CD14-positive monocyte (primary cell): ENCODE measurements at regions not wholly inside any gene's neighbourhood (a gene's known extent, or its start where the extent isn't known, plus 50 kb on each side); places are given as distances from the start of the nearest gene placed in this dataset.

Source experiments
- DNase-seq, 3 donors: peaks; one replicate each; pipeline ENCODE4 v3.0.0-alpha.2; 2011 to 2022
- H2AFZ ChIP-seq: 2 replicates; pipeline ENCODE4 v1.6.0; 2012; ENCODE audit warnings: mild to moderate bottlenecking, low read depth, low read length, inconsistent platforms; ENCODE audit not compliant: insufficient read depth, poor library complexity, severe bottlenecking
- H3K27ac ChIP-seq, 2 donors: 1 replicate in 1 of 2; 2 replicates in 1 of 2; pipeline ENCODE4 v1.5.1; 2012 to 2013; ENCODE audit warnings: low read length in 2 of 2, control low read depth in 1 of 2, inconsistent platforms in 1 of 2, low read depth in 1 of 2, mild to moderate bottlenecking in 1 of 2
- H3K27me3 ChIP-seq, 2 donors: one replicate each; pipeline versions ENCODE4 v1.6.0 to v1.6.1; 2011 to 2013; ENCODE audit warnings: low read length in 2 of 2; ENCODE audit not compliant: control insufficient read depth in 2 of 2, insufficient read depth in 2 of 2
- H3K36me3 ChIP-seq, 2 donors: replicated peaks in 1 of 2; 1 replicate in 1 of 2; 2 replicates in 1 of 2; pipeline versions ENCODE4 v1.5.1 to v1.6.1; 2012 to 2013; ENCODE audit warnings: low read length in 2 of 2, control low read depth in 1 of 2, inconsistent platforms in 1 of 2, mild to moderate bottlenecking in 1 of 2; ENCODE audit not compliant: insufficient read depth in 2 of 2, control insufficient read depth in 1 of 2
- H3K4me1 ChIP-seq, 2 donors: 1 replicate in 1 of 2; 2 replicates in 1 of 2; pipeline versions ENCODE4 v1.5.1 to v1.6.1; 2012 to 2013; ENCODE audit warnings: low read length in 2 of 2, control low read depth in 1 of 2, inconsistent platforms in 1 of 2, mild to moderate bottlenecking in 1 of 2, moderate library complexity in 1 of 2; ENCODE audit not compliant: insufficient read depth in 2 of 2, control insufficient read depth in 1 of 2
- H3K4me2 ChIP-seq: replicated peaks from 2 replicates; pipeline ENCODE3; 2012; ENCODE audit warnings: low read length, moderate library complexity, mild to moderate bottlenecking; ENCODE audit not compliant: poor library complexity, severe bottlenecking; ENCODE audit errors: extremely low read depth
- H3K4me3 ChIP-seq, 3 experiments: fragments of 200-600 bp in 1 of 3; sonication (generic) in 1 of 3; replicated peaks in 1 of 3; 1 replicate in 2 of 3; 2 replicates in 1 of 3; pipeline ENCODE4 v1.5.1; 2011 to 2013; ENCODE audit warnings: low read length in 3 of 3, mild to moderate bottlenecking in 3 of 3, control low read depth in 2 of 3, low read depth in 2 of 3, inconsistent platforms in 1 of 3, moderate library complexity in 1 of 3
- H3K79me2 ChIP-seq: 2 replicates; pipeline ENCODE4 v1.6.0; 2012; ENCODE audit warnings: mild to moderate bottlenecking, control low read depth, inconsistent platforms, low read length, moderate library complexity; ENCODE audit not compliant: insufficient read depth
- H3K9ac ChIP-seq: 2 replicates; pipeline ENCODE4 v1.6.0; 2017; ENCODE audit warnings: low read length, mild to moderate bottlenecking; ENCODE audit not compliant: insufficient read depth, poor library complexity, severe bottlenecking
- H3K9me3 ChIP-seq, 2 donors: replicated peaks in 1 of 2; 1 replicate in 1 of 2; 2 replicates in 1 of 2; pipeline versions ENCODE4 v1.5.1 to v1.6.1; 2012 to 2013; ENCODE audit warnings: low read length in 2 of 2, control low read depth in 1 of 2; ENCODE audit not compliant: control insufficient read depth in 1 of 2, insufficient read depth in 1 of 2
- H4K20me1 ChIP-seq: 2 replicates; pipeline ENCODE4 v1.6.0; 2012; ENCODE audit warnings: mild to moderate bottlenecking, low read length, control low read depth, moderate library complexity; ENCODE audit not compliant: insufficient read depth
- H3K27ac Mint-ChIP-seq, 7 donors: one replicate each; pipeline ENCODE4 v1.8.0; 2020; ENCODE audit warnings: mild to moderate bottlenecking in 7 of 7, mixed read lengths in 7 of 7, moderate library complexity in 6 of 7, inconsistent platforms in 2 of 7
- H3K27me3 Mint-ChIP-seq, 3 donors: one replicate each; pipeline ENCODE4 v1.8.0; 2021 to 2022; ENCODE audit warnings: low read depth in 3 of 3, mild to moderate bottlenecking in 3 of 3, mixed read lengths in 3 of 3, moderate library complexity in 3 of 3, inconsistent platforms in 1 of 3
- H3K36me3 Mint-ChIP-seq, 2 donors: one replicate each; pipeline ENCODE4 v1.8.0; 2020; ENCODE audit warnings: mixed read lengths in 2 of 2, inconsistent platforms in 1 of 2, mild to moderate bottlenecking in 1 of 2
- H3K4me1 Mint-ChIP-seq: one replicate; pipeline ENCODE4 v1.8.0; 2020; ENCODE audit warnings: mild to moderate bottlenecking, mixed read lengths
- H3K4me3 Mint-ChIP-seq, 2 donors: one replicate each; pipeline ENCODE4 v1.8.0; 2020; ENCODE audit warnings: mild to moderate bottlenecking in 2 of 2, mixed read lengths in 2 of 2, moderate library complexity in 1 of 2
- H3K9me3 Mint-ChIP-seq, 7 donors: one replicate each; pipeline ENCODE4 v1.8.0; 2020 to 2022; ENCODE audit warnings: mixed read lengths in 7 of 7, mild to moderate bottlenecking in 6 of 7, moderate library complexity in 6 of 7, inconsistent platforms in 2 of 7
- WGBS: methylation state at CpG from one replicate; pipeline ENCODE4 v1.1.5; 2013; ENCODE audit warnings: missing lambda C conversion rate; ENCODE audit not compliant: insufficient coverage; 5-methylcytosine and 5-hydroxymethylcytosine counted together
- intact Hi-C, 2 donors: fragments of 100-400 bp; cut with micrococcal nuclease; formaldehyde crosslinking; loops; one replicate each; pipeline versions ENCODE4 v1.15.0 to v1.15.1; 2023
- TF ChIP-seq, protein P1 (sequence below): fragments of 200-600 bp; IDR thresholded peaks from one replicate; pipeline ENCODE4 v1.8.0; 2022; ENCODE audit warnings: antibody characterized with exemption, mild to moderate bottlenecking

DNA sequence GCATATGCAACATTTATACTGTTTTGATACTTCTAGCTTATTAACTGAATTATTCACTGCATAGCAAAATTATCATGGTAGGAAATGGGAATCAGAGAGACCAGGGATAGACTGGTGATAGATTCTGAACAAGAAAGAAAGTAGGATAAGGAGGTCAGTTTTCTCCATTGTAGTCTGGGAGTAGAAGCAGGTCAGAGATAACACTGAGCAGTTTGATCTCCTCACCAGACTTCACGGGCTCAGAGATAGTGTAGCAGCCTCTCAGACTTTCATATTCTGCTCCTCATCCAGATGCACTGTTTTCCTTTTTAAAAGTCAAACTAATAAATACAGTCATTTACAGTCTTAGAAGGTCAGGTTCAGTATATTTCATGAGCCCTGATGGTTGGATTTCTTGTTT, 56.0 kb upstream of the MYO16 start:
- Mint-ChIP-seq H3K9me3 (peaks cover 0 to 3% (median 0%) of the 10 kb centered on the region in 7 donors), H3K4me3 (no peak overlapping the region), H3K27me3 (peaks cover 0 to 3% (median 3%) of the 10 kb centered on the region in 3 donors), H3K36me3 (no peaks in the 10 kb centered on the region), H3K4me1 (no peaks in the 10 kb centered on the region), H3K27ac (no peak overlapping the region)
- Histone ChIP-seq H3K79me2 (no peaks in the 10 kb centered on the region), H3K4me1 (no peaks in the 10 kb centered on the region), H3K9me3 (no peaks in the 10 kb centered on the region), H3K27ac (no peak overlapping the region), H3K4me2 (no peak overlapping the region), H3K36me3 (no peaks in the 10 kb centered on the region), H3K4me3 (no peak overlapping the region), H2AFZ (no peak overlapping the region), H4K20me1 (no peaks in the 10 kb centered on the region), H3K9ac (no peak overlapping the region), H3K27me3 (no peaks in the 10 kb centered on the region)
- intact Hi-C loops: no loop called here
- no peak for DNase-seq
- TF ChIP-seq, protein P1, sequence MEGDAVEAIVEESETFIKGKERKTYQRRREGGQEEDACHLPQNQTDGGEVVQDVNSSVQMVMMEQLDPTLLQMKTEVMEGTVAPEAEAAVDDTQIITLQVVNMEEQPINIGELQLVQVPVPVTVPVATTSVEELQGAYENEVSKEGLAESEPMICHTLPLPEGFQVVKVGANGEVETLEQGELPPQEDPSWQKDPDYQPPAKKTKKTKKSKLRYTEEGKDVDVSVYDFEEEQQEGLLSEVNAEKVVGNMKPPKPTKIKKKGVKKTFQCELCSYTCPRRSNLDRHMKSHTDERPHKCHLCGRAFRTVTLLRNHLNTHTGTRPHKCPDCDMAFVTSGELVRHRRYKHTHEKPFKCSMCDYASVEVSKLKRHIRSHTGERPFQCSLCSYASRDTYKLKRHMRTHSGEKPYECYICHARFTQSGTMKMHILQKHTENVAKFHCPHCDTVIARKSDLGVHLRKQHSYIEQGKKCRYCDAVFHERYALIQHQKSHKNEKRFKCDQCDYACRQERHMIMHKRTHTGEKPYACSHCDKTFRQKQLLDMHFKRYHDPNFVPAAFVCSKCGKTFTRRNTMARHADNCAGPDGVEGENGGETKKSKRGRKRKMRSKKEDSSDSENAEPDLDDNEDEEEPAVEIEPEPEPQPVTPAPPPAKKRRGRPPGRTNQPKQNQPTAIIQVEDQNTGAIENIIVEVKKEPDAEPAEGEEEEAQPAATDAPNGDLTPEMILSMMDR: no peak
- WGBS: 100% methylated on average over 1 of the region's 1 CpG

- no peak for DNase-seq
- Histone ChIP-seq H3K9me3 (no peaks in the 10 kb centered on the region), H3K36me3 (no peaks in the 10 kb centered on the region), H3K4me2 (no peak overlapping the region), H3K4me1 (no peaks in the 10 kb centered on the region), H3K27me3 (no peaks in the 10 kb centered on the region), H3K4me3 (no peak overlapping the region), H4K20me1 (no peaks in the 10 kb centered on the region), H3K9ac (no peak overlapping the region), H3K79me2 (no peaks in the 10 kb centered on the region), H2AFZ (no peak overlapping the region), H3K27ac (no peak overlapping the region)
- H3K27ac Mint-ChIP-seq: no peak overlapping the region
- no peak overlapping the region for H3K4me3 Mint-ChIP-seq
- no peaks in the 10 kb centered on the region for H3K4me1 Mint-ChIP-seq
- TF ChIP-seq, protein P1: no peak
- intact Hi-C loops: no loop called here
- H3K27me3 Mint-ChIP-seq: peaks cover 0 to 6% (median 3%) of the 10 kb centered on the region in 3 donors
- no peaks in the 10 kb centered on the region for H3K36me3 Mint-ChIP-seq
- H3K9me3 Mint-ChIP-seq: peaks cover 0 to 3% (median 0%) of the 10 kb centered on the region in 7 donors
These were observed 54.6 kb upstream of the MYO16 start for GRCh38 chr13:108574856-108575255.
